Activated CD8-positive, alpha-beta T cell treated with anti-CD3 and anti-CD28 coated beads, Interleukin-2, amount 10 ng/mL, durations not matched to agents 7 days and 5 days (primary cell): ENCODE measurements at regions not wholly inside any gene's neighbourhood (a gene's known extent, or its start where the extent isn't known, plus 50 kb on each side); places are given as distances from the start of the nearest gene placed in this dataset.

Experiments used
- ATAC-seq: fragments of 150-1000 bp; cut with Tn5 transposase; one replicate; pipeline ENCODE4 v1.10.0; 2021; ENCODE audit warnings: moderate library complexity
- CTCF ChIA-PET: fragments of 350-600 bp; sonication (Branson Sonifier 250); formaldehyde crosslinking; loops from one replicate; lab custom pipeline; 2021; ENCODE audit warnings: antibody characterized with exemption; lab: Charles Lee
- POLR2A ChIA-PET: fragments of 350-600 bp; sonication (Branson Sonifier 250); formaldehyde crosslinking; loops from one replicate; lab custom pipeline; 2021; ENCODE audit warnings: antibody characterized with exemption; lab: Charles Lee
- DNase-seq: peaks from one replicate; pipeline ENCODE4 v3.0.0-alpha.2; 2020
- H3K27ac Mint-ChIP-seq: one replicate; pipeline ENCODE4 v1.8.0; 2021; ENCODE audit warnings: mild to moderate bottlenecking, mixed read lengths
- H3K27me3 Mint-ChIP-seq: one replicate; pipeline ENCODE4 v1.8.0; 2021; ENCODE audit warnings: low read depth, mixed read lengths
- H3K36me3 Mint-ChIP-seq: one replicate; pipeline ENCODE4 v1.8.0; 2021; ENCODE audit warnings: low read depth, mixed read lengths
- H3K4me1 Mint-ChIP-seq: one replicate; pipeline ENCODE4 v1.8.0; 2021; ENCODE audit warnings: low read depth, mixed read lengths
- H3K4me3 Mint-ChIP-seq: one replicate; pipeline ENCODE4 v1.8.0; 2021; ENCODE audit warnings: mild to moderate bottlenecking, mixed read lengths
- H3K9me3 Mint-ChIP-seq: one replicate; pipeline ENCODE4 v1.8.0; 2022; ENCODE audit warnings: mixed read lengths; ENCODE audit not compliant: insufficient read depth

DNA sequence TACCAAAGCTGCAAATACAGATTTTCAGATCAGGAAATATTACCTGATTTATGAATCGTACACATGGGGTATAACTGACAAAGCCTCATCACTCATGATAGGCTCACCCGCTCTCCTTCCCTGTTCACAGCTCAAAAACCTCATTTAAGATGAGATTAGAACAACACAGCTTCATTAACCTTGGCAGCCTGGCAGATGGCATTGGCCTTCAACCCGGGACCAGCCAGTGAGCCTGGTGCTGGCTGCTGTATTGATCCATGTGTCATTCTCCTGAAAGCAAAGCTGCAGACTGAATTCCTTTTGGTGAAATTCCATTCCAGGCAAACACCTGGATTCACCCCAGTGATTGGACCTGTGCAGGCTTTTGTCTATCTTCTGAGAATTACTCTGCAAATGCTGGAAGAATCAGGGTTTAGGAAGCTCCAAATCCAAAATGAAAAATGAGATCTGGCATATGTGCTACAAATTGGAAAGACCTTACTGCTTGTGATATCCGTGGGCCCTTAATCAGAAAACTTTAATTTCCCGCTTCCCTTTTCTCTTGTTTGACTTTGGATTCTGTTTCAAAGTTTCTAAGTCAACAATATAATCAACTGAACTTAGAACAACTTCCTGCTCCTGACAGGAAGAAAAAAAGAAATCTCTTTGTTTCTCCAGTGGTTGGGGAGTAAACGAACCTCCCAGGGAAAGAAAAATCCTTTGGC is 189.1 kb upstream of the KBTBD8 start:
- H3K4me3 Mint-ChIP-seq: no peak overlapping the region
- no peaks in the 10 kb centered on the region for H3K36me3 Mint-ChIP-seq
- ChIA-PET POLR2A (no interaction called here), CTCF (no interaction called here)
- ATAC-seq (no peak), DNase-seq (no peak)
- H3K27me3 Mint-ChIP-seq: no peaks in the 10 kb centered on the region
- peak overlapping the region; percentile 15 for H3K27ac Mint-ChIP-seq
- H3K9me3 Mint-ChIP-seq: no peaks in the 10 kb centered on the region
- peaks cover 4% of the 10 kb centered on the region for H3K4me1 Mint-ChIP-seq

DNA sequence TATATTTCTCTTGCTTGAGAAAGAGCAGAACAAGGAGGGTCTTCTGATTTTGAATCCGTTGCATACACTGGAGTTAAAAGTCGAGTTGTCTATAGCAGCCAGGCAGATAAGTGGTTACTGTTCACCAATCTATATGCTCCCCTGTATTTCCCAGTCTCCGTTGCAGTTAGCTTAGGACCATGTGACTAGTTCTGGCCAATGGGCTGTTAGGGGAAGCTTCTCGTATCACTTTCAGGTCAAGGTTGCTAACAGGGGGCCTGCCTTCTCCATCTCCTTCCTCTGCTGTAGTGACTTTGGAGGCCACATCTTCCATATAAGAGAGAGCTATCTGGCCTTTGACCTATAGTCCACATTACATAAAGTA is 188.5 kb upstream of the KBTBD8 start:
- H3K9me3 Mint-ChIP-seq: no peaks in the 10 kb centered on the region
- no peaks in the 10 kb centered on the region for H3K4me1 Mint-ChIP-seq
- ChIA-PET CTCF (interaction anchor here (2.5 kb wide), 1 partner anchor 12 kb away, joined by 10 read pairs; no protein-coding TSS in a partner anchor), POLR2A (no interaction called here)
- H3K27me3 Mint-ChIP-seq: no peaks in the 10 kb centered on the region
- no peaks in the 10 kb centered on the region for H3K36me3 Mint-ChIP-seq
- DNase-seq (no peak), ATAC-seq (no peak)
- H3K4me3 Mint-ChIP-seq: no peak overlapping the region
- H3K27ac Mint-ChIP-seq: no peak overlapping the region

DNA sequence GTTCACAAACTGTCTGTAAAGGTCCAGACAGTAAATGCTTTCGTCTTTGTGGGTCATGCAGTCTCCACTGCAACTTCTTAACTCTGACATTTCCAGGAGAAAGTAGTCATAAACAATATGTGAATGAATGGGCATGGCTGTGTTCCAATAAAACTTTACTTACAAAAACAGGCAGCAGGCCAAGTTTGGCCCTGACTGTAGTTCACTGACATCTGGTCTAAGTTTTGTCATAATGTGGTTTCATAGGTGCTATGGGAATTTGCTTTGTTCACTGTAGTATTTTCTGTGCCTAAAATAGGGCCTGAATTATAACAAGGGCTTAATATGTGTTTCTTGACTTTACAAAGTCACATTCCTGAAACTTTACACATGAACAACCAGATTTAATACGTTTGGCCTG is 186.0 kb upstream of the KBTBD8 start:
- CTCF ChIA-PET: interaction anchor here (2.5 kb wide), 1 partner anchor 10 kb away, joined by 10 read pairs; no protein-coding TSS in a partner anchor
- Mint-ChIP-seq H3K36me3 (no peaks in the 10 kb centered on the region), H3K27me3 (peaks cover 2% of the 10 kb centered on the region), H3K4me1 (no peaks in the 10 kb centered on the region), H3K9me3 (no peaks in the 10 kb centered on the region), H3K27ac (no peak overlapping the region), H3K4me3 (no peak overlapping the region)
- ATAC-seq (no peak), DNase-seq (no peak)
- POLR2A ChIA-PET: no interaction called here

DNA sequence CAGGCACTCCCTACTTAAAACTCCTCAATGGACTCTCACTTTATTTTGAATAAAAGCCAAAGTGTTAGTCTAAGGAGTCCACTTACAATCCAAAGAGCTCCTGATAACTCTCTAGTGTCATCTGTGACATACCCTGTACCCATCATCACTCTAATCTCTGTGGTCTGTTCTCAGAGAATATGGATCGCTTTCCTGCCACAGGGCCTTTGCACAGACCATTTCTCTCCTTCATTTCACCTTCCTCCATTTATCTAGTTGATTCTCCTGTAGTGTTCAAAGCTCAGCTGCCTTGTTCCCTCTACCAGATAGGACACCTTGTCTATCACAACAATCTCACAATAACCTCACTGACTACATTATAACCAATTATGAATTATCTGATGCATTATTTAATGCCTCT is 185.4 kb upstream of the KBTBD8 start:
- ATAC-seq (no peak), DNase-seq (no peak)
- no peaks in the 10 kb centered on the region for H3K9me3 Mint-ChIP-seq
- no peaks in the 10 kb centered on the region for H3K36me3 Mint-ChIP-seq
- H3K4me3 Mint-ChIP-seq: no peak overlapping the region
- H3K4me1 Mint-ChIP-seq: no peaks in the 10 kb centered on the region
- no peak overlapping the region for H3K27ac Mint-ChIP-seq
- peaks cover 6% of the 10 kb centered on the region for H3K27me3 Mint-ChIP-seq
- ChIA-PET CTCF (no interaction called here), POLR2A (no interaction called here)

DNA sequence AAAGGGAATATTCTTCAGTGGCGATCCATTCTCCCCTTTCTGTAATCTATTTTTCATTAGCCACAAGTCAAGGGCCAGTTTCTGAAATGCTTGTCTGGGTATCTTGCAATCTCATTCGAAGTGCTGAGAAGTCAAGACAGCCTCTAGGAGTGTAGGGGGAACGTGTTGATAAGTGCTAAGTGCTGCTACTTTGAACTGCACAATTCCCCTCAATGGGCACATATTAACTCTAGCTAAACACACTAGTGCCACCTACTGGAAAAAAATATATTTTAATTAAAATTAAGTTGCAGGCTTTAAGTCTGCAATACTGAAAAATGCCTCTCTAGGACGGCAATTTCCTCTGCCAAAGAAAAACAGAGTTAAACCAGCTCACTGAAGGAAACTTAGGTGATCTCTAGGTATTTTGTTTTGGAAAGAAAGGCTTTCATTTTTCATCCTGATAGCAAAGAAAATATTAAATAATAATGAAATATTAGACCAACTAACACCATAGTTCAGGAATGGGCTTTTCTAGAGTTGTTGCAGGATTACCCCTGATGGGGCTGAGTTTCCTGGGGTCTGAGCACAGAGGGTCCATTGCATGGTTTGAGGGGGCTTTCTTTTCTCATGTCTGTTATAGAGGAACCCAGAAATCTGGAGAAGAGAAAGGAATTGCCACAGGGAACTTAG is 181.9 kb upstream of the KBTBD8 start:
- Mint-ChIP-seq H3K27ac (no peak overlapping the region), H3K36me3 (no peaks in the 10 kb centered on the region), H3K27me3 (peaks cover 11% of the 10 kb centered on the region), H3K4me1 (no peaks in the 10 kb centered on the region), H3K4me3 (no peak overlapping the region), H3K9me3 (no peaks in the 10 kb centered on the region)
- DNase-seq: peak; percentile 23
- ATAC-seq: peak; percentile 67
- ChIA-PET POLR2A (no interaction called here), CTCF (interaction anchor here (0.6 to 6.5 kb wide), 13 partner anchors 11 to 562 kb away, joined by 3 to 37 read pairs (median 4); no protein-coding TSS in a partner anchor)

DNA sequence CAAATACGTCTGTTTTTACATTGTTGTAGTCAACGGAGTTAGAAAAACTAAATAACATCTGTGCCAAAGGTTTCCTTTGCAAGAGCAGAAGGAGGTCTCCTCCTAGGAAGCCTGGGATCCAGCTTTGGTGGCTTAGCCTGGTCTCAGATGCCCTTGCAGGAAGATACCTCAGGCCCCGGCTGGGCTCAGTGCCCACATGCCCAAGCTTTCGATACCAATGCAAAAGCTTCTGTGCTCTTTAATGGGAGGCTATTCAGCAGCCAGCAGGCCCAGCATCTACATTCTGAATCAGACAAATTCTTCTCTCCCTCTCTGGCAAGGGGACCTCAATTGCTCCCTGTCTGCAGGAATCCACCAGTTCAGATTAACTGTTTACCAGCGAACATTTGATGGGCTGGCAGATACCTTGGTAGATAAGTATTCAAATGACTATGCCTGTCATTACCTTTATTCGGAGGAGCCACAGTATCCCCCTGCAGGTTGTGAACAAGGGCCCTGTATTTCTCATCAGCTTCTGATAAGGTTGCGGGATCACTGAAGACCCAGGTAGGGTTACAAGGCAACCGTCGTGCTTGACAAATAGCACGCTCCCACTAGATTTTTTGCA is 180.1 kb upstream of the KBTBD8 start:
- DNase-seq (no peak), ATAC-seq (no peak)
- Mint-ChIP-seq H3K36me3 (no peaks in the 10 kb centered on the region), H3K27me3 (peaks cover 11% of the 10 kb centered on the region), H3K4me1 (no peaks in the 10 kb centered on the region), H3K27ac (no peak overlapping the region), H3K9me3 (no peaks in the 10 kb centered on the region), H3K4me3 (no peak overlapping the region)
- ChIA-PET POLR2A (no interaction called here), CTCF (interaction anchor here (0.7 to 6.5 kb wide), 3 partner anchors 411 to 564 kb away, joined by 3 to 37 read pairs (median 6); no protein-coding TSS in a partner anchor)

DNA sequence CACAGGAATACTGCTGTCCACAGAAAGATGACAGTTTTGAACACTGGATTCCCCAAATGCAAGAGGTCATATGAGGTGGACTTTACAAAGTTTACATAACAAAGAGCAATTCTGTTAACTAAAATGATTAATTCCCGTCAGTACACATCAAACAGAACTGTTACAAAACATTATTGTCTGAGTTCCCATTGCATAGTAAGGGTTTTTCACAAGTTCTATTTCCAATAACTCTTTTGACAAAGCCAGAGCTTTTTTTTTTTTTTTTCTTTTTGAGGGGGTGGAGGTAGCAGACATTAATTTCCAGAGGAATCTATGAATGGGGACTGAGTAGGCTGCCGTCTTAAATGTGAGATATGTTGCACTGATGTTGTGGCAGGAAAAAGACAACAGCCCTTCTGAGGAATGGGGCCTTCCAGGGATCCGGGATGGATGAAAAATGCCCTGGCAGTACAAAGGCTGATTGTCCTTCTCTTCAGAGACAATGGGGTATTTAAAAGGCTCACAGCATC is 178.1 kb upstream of the KBTBD8 start:
- peaks cover 11% of the 10 kb centered on the region for H3K27me3 Mint-ChIP-seq
- no peak overlapping the region for H3K4me3 Mint-ChIP-seq
- CTCF ChIA-PET: interaction anchor here (0.7 to 6.5 kb wide), 2 partner anchors 543 to 566 kb away, joined by 3 to 37 read pairs; no protein-coding TSS in a partner anchor
- no peaks in the 10 kb centered on the region for H3K4me1 Mint-ChIP-seq
- no peaks in the 10 kb centered on the region for H3K36me3 Mint-ChIP-seq
- no peak for DNase-seq
- ATAC-seq: no peak
- H3K27ac Mint-ChIP-seq: no peak overlapping the region
- no peaks in the 10 kb centered on the region for H3K9me3 Mint-ChIP-seq
- POLR2A ChIA-PET: interaction anchor here (0.6 kb wide), 1 partner anchor 1287 kb away, joined by 3 read pairs; no protein-coding TSS in a partner anchor

DNA sequence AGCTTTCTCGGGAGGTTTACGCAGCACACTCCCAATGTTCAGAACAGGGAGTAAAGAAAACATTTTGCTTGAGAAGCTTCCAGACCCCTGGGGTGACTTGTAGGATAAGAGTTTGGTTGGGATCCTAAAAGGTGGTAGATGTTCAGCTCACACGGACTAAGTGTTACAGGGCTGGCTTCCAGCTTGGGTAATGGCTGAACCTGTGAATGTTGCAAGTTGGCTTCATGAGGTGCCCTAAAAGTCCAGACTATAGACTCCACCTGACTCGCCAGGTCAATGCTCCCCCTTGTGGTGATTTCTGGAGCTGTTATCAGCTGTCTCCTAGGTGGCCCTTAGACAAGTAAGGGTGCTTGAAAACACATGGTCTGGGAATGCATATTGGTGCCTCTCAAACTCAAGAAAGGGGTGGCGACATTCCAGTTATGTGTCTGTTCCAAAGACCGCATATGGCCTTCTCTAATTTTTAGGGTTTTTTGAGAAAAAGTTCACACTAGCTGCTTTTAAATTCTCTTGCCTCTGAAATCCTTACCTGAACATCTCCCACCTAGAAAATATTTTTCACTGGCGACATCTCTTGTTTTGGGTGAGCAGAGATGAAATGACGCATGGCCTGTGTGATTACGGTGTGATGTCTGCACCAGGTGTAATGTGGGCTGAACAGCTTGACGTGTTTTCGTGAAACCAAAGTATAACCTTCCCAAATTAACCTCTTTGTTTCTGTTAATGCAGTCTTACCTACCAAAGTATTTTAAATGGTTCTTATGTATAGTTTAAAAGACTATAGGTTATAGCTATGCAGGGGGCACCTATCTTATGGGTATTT is 175.7 kb upstream of the KBTBD8 start:
- Mint-ChIP-seq H3K27me3 (peaks cover 10% of the 10 kb centered on the region), H3K36me3 (no peaks in the 10 kb centered on the region), H3K4me1 (no peaks in the 10 kb centered on the region), H3K4me3 (no peak overlapping the region), H3K9me3 (no peaks in the 10 kb centered on the region), H3K27ac (no peak overlapping the region)
- ChIA-PET POLR2A (no interaction called here), CTCF (interaction anchor here (0.6 to 3.2 kb wide), 33 partner anchors 9 to 579 kb away, joined by 3 to 41 read pairs (median 4); no protein-coding TSS in a partner anchor)
- DNase-seq (peak; percentile 75), ATAC-seq (peak; percentile 75)

DNA sequence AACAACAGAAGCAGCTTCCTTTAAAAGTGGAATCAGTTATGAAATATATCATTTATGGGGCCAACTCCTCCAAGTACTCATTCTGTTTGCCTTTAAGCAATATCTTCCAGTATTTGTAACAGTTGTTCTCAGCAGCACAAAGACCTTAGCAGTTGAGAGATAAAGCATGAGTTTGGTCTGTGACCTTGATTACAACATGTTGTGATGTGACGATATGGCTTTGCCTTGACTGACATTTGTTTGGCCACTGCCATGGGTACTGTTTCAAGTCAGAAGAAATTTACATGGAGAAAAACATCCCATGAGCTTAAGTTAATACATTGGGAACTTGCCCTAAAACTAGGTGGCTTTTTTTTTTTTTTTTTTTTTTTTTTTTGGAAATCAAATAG is 175.1 kb upstream of the KBTBD8 start:
- H3K4me3 Mint-ChIP-seq: no peak overlapping the region
- no peaks in the 10 kb centered on the region for H3K36me3 Mint-ChIP-seq
- DNase-seq (no peak), ATAC-seq (no peak)
- no peak overlapping the region for H3K27ac Mint-ChIP-seq
- H3K27me3 Mint-ChIP-seq: peaks cover 10% of the 10 kb centered on the region
- no peaks in the 10 kb centered on the region for H3K4me1 Mint-ChIP-seq
- POLR2A ChIA-PET: no interaction called here
- H3K9me3 Mint-ChIP-seq: no peaks in the 10 kb centered on the region
- CTCF ChIA-PET: interaction anchor here (0.6 to 3.2 kb wide), 24 partner anchors 8 to 580 kb away, joined by 3 to 41 read pairs (median 6); no protein-coding TSS in a partner anchor

DNA sequence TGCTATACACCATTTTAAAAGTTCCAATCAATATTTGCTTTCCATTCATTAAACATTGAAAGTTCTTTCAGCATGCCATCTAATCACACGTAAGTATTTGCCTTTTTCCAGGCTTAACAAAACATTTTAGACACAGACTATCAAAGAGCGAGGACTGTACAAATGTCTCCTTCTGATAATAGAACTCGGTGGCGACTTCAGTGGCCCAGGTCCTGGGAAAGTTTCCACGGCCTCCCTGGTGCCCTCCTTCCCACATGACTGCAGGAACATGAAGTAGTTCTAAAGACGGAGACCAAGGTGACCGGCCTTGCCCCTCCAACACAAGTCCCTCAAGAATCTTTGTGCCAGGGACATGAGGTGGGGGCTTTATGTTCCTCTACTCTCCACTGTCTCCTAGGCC is 174.6 kb upstream of the KBTBD8 start:
- DNase-seq (no peak), ATAC-seq (no peak)
- POLR2A ChIA-PET: no interaction called here
- Mint-ChIP-seq H3K9me3 (no peaks in the 10 kb centered on the region), H3K4me3 (no peak overlapping the region), H3K27ac (no peak overlapping the region), H3K4me1 (no peaks in the 10 kb centered on the region), H3K36me3 (no peaks in the 10 kb centered on the region), H3K27me3 (peaks cover 10% of the 10 kb centered on the region)
- CTCF ChIA-PET: interaction anchor here (1.7 to 3.2 kb wide), 7 partner anchors 11 to 575 kb away, joined by 6 to 41 read pairs (median 10); no protein-coding TSS in a partner anchor

DNA sequence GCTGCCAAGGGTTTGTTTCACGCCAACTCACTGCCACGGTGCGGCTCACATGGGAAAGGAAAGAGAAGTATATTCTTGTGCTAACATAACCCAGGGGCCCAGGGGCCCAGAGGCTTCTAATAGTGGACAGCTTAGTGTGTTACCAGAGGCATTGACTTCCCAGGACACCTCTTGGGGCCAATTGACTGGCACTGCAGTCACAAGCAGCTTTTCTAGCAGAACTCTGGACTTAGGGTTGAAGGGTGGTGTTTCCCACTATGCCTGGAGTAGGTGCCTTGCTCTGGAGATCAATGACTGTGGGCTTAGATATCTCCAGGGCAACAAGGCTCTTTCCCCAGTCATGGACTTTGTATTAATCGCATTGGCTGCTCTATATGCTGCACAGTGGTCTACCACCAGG is 172.7 kb upstream of the KBTBD8 start:
- Mint-ChIP-seq H3K27ac (no peak overlapping the region), H3K4me1 (no peaks in the 10 kb centered on the region), H3K9me3 (no peaks in the 10 kb centered on the region), H3K36me3 (no peaks in the 10 kb centered on the region), H3K4me3 (no peak overlapping the region), H3K27me3 (peaks cover 9% of the 10 kb centered on the region)
- DNase-seq (no peak), ATAC-seq (no peak)
- CTCF ChIA-PET: no interaction called here
- POLR2A ChIA-PET: no interaction called here
